Suprapubic skin (tissue), 3 donors: ENCODE measurements at regions not wholly inside any gene's neighbourhood (a gene's known extent, or its start where the extent isn't known, plus 50 kb on each side); places are given as distances from the start of the nearest gene placed in this dataset.
A peak's percentile ranks its signal among the peaks of the same experiment; 100 is the strongest.

Experiments used
- POLR2AphosphoS5 ChIP-seq, 3 donors: sonication (generic); formaldehyde crosslinking; IDR thresholded peaks; one replicate each; pipeline ENCODE4 v1.6.1; 2017; ENCODE audit warnings: antibody characterized with exemption in 3 of 3
- TF ChIP-seq, protein P1 (sequence below), 2 donors: fragments of 200-600 bp in 1 of 2; fragments of 450-650 bp in 1 of 2; sonication (generic) in 1 of 2; IDR thresholded peaks; one replicate each; pipeline ENCODE4 v1.5.1; 2016 to 2019; ENCODE audit warnings: antibody characterized with exemption in 2 of 2, mild to moderate bottlenecking in 1 of 2, moderate library complexity in 1 of 2

DNA sequence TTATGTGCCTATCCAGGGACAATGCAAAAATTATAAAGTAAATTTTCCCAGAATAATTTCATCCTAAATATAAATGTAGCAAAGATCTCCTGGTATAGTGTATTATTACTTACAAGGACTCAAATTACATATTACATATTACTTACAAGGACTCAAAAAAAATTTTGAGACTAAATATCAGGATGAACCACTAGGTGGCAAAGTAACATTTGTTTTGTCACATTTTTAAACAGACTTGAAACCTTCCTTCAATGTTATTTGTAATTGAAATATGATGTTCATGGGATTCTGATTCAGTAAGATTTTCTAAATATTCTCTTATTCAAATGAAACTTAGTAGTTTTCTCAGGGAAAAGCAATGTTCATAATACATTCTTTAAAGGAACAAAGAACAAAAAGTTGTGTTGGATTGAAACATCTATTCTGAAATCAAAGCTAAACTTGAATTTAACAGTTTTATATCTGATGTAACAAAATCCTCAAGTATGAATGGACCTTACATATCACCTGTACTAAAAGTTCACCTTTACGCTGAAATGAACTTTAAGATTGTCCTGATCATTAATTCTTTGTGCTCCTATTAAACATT is 74.3 kb upstream of the GNAI1 start:
- TF ChIP-seq, protein P1, sequence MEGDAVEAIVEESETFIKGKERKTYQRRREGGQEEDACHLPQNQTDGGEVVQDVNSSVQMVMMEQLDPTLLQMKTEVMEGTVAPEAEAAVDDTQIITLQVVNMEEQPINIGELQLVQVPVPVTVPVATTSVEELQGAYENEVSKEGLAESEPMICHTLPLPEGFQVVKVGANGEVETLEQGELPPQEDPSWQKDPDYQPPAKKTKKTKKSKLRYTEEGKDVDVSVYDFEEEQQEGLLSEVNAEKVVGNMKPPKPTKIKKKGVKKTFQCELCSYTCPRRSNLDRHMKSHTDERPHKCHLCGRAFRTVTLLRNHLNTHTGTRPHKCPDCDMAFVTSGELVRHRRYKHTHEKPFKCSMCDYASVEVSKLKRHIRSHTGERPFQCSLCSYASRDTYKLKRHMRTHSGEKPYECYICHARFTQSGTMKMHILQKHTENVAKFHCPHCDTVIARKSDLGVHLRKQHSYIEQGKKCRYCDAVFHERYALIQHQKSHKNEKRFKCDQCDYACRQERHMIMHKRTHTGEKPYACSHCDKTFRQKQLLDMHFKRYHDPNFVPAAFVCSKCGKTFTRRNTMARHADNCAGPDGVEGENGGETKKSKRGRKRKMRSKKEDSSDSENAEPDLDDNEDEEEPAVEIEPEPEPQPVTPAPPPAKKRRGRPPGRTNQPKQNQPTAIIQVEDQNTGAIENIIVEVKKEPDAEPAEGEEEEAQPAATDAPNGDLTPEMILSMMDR (IDR thresholded peaks at IDR 0.05), result peak; percentile 31 to 38
- TF ChIP-seq POLR2AphosphoS5 (IDR thresholded peaks at IDR 0.05), result no peak
